ENCODE measurements at regions not wholly inside any gene's neighbourhood (a gene's known extent, or its start where the extent isn't known, plus 50 kb on each side); places are given as distances from the start of the nearest gene placed in this dataset.

DNA sequence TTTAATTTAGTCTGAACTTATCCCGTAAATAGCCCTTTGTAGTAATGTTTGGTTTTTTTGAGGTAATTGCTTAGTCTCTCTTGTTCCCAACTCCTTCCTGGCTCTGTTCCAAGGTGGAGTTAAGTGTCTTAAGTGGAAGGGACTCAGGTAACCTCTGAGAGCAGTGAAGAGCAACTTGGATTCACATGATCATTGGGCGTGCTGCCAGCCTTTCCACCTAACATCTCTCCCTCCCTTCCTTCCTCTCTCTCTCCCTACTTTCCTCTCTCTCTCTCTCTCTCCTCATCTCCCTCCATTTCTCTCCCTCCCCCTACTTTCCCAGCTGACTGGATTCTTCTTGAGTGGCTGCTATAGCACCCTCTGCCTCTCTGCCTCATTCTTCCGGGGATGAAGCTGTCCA lies 232.9 kb upstream of the SASH1 start:
- TF ChIP-seq POLR2A (IDR thresholded peaks at IDR 0.05; ENCODE audit: extremely low read depth, insufficient read length) (no peak), MAX (IDR thresholded peaks at IDR 0.05; ENCODE audit: low read depth, low read length) (no peak), CTCF (IDR thresholded peaks at IDR 0.05; ENCODE audit: low read depth, low read length) (no peak)
